Astrocyte of the spinal cord (primary cell): ENCODE measurements at regions not wholly inside any gene's neighbourhood (a gene's known extent, or its start where the extent isn't known, plus 50 kb on each side); places are given as distances from the start of the nearest gene placed in this dataset.

Experiments used
- DNase-seq: peaks from one replicate; pipeline ENCODE4 v3.0.0; 2011; ENCODE audit warnings: low read depth, low spot score
- H3K4me3 ChIP-seq: 2 replicates; pipeline ENCODE4 v1.5.1; 2011; ENCODE audit warnings: low read depth, mild to moderate bottlenecking, low read length, moderate library complexity
- in situ Hi-C: cut with HindIII; loops from 2 replicates; pipeline ENCODE4 v1.10.0; 2017; ENCODE audit warnings: low sequenced_read_pairs
- TF ChIP-seq, protein P1 (sequence below): IDR thresholded peaks from 2 replicates; pipeline ENCODE4 v1.5.1; 2012; ENCODE audit warnings: low read depth, mild to moderate bottlenecking, low read length, inconsistent platforms

DNA sequence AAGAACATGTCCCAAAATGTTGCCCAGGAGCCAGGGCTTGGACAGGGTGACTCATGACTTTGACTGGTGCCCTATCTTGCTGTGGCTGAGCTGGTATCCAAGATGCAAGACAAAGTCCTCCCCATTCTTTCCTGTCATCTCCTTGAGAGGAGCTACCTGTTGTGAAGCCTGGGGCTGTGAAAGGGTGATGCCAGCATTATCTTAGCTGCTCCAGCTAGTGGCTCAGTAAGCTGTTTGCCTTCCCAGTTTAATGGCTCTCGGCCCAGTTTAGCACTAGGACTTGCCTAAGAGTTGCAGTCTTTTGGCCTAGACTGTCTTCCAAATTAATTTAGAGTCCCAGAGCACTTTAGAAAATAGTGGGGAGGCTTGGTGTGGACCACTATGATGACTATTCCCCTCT lies 424.3 kb upstream of the NRG3 start:
- no peak for DNase-seq
- H3K4me3 ChIP-seq: no peak overlapping the region
- in situ Hi-C loops: no loop called here
- TF ChIP-seq, protein P1, sequence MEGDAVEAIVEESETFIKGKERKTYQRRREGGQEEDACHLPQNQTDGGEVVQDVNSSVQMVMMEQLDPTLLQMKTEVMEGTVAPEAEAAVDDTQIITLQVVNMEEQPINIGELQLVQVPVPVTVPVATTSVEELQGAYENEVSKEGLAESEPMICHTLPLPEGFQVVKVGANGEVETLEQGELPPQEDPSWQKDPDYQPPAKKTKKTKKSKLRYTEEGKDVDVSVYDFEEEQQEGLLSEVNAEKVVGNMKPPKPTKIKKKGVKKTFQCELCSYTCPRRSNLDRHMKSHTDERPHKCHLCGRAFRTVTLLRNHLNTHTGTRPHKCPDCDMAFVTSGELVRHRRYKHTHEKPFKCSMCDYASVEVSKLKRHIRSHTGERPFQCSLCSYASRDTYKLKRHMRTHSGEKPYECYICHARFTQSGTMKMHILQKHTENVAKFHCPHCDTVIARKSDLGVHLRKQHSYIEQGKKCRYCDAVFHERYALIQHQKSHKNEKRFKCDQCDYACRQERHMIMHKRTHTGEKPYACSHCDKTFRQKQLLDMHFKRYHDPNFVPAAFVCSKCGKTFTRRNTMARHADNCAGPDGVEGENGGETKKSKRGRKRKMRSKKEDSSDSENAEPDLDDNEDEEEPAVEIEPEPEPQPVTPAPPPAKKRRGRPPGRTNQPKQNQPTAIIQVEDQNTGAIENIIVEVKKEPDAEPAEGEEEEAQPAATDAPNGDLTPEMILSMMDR: no peak

DNA sequence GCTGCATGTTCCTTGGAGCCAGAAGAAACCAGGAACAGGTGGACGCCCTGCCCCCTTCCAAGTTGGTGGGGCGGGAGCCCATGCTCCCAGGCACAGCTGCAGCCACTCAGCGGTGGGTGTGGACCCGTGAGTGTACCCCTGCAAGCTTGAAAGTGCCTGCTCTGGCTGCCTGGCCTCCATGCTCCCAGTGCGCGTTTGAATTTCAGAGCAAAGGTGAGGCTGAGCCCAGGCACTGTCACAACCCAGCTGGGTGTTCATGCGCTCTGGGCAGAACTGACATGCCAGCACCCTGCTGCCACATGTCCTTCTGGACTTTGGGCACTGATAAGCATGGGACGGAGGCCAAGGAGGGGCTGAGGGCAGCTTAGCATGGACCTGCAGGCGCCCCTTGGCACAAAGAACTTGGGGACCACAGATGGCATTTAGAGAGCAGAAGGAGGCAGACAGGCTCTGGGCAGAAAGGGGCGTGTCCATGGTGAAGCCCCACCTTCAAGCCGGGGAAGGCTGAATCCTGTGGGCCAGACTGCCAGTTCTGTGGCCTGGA lies 402.0 kb upstream of the NRG3 start:
- in situ Hi-C loops: no loop called here
- TF ChIP-seq, protein P1: no peak
- no peak overlapping the region for H3K4me3 ChIP-seq
- DNase-seq: no peak

DNA sequence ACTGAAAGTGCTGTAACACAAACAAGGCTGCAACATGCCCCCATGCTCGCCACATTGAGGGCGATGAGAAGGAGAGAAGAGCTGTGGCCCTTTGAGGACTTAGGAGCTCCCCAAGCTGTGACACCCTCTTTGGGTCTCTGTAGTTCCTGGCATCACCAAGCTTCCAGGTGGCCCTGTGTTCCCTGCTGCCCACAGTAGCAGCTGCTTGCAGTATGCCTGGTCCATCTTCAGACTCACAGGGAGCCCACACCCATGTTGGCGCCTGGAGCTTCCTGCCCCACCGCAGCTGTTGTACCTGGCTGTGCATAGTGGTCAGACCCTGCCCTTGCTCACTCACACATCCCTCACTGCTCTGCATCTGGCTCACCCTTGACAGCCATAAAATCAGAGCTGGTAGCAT lies 401.2 kb upstream of the NRG3 start:
- in situ Hi-C loops: no loop called here
- H3K4me3 ChIP-seq: no peak overlapping the region
- DNase-seq: no peak
- TF ChIP-seq, protein P1: no peak

DNA sequence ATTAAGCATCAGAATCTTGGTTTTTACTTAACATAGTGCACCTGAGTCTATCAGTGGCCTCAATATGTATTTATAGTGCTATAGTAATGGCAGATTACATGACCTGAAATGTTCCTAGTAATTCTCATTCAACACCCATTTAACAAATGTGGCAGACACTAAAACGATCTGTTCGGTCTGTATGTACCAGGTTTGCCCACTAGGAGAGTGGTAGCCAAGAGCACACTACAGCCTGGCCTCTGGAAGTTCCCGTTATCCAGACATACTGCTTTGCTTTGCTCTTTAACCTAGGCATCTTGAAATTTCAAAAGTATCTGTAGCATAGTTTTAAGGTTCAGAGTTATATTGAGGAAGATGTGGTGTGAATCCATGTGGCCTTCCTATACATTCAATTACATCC lies 395.7 kb upstream of the NRG3 start:
- no peak for DNase-seq
- no peak overlapping the region for H3K4me3 ChIP-seq
- TF ChIP-seq, protein P1: no peak
- in situ Hi-C loops: no loop called here

DNA sequence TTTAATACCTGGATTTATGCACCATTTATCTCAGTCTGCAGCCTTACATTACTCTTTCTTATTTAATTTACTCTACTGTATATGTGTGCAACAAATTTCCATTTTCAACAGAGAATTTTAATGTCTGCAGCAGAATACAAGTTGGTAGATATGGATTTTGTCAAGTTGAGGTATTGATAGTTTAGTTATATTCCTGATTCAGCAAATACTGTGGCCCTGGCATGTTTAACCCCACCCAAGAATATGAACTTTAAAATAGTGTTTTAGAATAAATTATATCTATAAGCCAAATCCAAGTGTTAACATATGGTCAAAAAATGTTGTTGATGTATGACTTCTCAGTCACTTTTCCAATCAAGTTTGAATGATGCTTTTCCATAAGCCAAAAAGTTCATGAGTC lies 378.4 kb upstream of the NRG3 start:
- TF ChIP-seq, protein P1: no peak
- no peak for DNase-seq
- H3K4me3 ChIP-seq: no peak overlapping the region
- in situ Hi-C loops: no loop called here

DNA sequence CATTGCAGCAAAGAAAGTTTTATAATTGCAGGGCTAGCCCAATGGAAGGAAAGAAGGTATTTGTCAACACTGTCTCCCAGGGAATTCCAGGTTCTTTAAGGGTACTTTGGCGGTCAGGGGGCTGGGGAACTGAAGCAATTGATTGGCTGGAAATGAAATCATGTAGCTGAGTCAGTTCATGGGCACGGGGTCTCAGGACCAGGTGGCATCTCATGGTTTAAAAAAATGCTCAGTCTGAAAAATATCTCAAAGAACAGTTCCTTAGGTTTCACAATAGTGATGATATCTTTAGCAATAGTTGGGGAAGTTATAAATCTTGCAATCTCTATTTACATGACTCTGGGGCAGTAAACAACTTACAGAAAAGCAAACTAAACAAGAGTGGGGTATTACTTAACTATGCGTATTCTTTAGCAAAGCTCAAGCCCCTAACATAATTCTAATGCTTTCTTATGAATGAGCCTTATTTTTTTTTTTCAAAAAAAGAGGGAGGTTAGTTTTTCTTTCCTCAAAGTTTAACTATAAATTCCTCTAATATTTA lies 376.9 kb upstream of the NRG3 start:
- TF ChIP-seq, protein P1: no peak
- in situ Hi-C loops: no loop called here
- H3K4me3 ChIP-seq: no peak overlapping the region
- DNase-seq: no peak
